HG03045 (cell line): ENCODE measurements at regions not wholly inside any gene's neighbourhood (a gene's known extent, or its start where the extent isn't known, plus 50 kb on each side); places are given as distances from the start of the nearest gene placed in this dataset.

ENCODE experiments used
- ATAC-seq: cut with Tn5 transposase; IDR thresholded peaks from one replicate; pipeline ENCODE4 v1.9.1; 2021; ENCODE audit warnings: mild to moderate bottlenecking, moderate library complexity; ENCODE audit not compliant: unreplicated experiment

DNA sequence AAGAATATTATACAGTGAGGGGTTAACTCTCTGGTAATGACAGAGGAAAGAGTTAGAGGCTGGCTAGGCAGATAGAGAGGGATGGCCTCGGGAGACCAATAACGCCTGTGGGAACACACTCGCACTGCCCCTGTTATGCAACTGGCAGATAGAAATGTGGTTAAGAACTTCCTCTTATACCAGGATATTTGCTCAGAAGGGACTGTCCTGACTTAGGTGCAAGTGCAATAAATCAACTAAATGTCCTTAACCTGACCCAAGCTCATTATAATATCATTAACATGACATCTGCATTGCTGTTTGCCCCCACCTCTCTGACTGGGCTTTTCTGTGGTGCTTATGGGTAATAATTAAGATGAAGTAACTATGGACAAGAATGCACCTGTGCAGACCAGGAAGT lies 1518.0 kb downstream of the NCAM2 start:
- ATAC-seq: no peak

DNA sequence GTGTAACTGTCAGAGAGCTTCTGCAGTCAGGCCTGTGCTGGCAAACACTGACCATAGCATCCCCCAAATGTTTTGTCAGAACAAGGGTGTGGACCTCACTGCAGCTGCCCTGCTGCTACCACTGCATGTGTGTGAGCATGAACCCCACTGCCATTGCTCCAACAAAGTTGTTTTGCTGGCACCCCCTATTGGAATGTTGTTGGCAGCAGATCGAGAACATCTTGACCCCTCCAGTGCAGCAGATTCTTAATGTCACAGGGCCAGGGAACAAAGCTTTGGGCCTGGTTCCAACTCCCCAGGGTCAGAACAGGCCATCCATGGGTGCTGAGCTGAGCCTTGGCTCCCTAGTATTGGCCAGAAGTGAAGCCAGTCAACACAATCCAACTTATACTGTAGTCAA lies 1537.4 kb downstream of the NCAM2 start:
- no peak for ATAC-seq

DNA sequence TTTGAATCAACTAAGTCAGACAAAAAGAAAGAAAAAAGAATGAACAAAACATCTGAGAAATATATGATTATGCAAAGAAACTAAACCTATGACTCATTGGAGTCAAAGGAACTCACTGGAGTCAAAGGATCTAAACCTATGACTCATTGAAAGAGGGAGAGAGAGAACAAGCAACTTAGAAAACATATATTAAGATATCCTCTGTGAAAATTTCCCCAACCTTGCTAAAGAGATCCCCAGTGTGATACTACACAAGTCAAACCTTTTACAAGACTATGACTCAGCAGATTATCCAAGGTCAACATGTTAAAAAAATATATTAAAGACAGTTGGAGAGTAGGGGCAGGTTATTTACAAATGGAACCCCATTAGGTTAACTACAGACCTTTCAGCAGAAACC lies 1538.3 kb downstream of the NCAM2 start:
- no peak for ATAC-seq

DNA sequence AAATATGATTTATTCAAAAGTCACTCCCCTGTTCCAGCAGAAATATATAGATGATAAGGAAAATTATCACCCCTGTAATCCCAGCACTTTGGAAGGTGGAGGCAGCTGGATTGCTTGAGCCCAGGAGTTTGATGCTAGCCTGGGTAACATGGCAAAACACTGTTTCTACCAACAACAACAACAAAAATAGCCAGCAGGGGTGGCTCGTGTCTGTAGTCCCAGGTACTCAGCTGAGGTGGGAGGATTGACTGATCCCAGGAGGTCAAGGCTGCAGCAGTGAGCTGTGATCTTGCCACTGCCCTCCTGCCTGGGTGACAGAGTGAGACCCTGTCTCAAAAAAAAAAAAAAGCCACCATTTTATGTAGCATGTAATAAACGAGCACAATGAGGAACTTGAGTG lies 1546.5 kb downstream of the NCAM2 start:
- ATAC-seq: no peak

DNA sequence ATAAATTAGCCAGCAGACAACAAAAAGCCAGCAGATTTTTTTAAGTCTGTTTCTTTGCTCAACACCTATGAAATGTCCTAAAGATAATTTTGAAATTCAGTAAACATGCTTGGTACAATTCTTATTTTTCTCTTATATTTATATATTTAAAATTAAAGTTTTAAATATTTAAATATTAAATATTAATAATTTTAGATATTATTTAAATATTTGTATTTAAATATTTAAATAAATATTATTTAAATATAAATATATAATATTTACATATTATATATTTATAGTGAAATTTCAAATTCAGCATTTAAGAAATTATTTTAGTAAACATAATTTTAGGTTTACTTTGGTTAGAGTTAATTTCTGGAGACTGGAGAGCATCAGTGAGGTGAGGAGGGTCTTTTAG lies 1554.2 kb downstream of the NCAM2 start:
- no peak for ATAC-seq

DNA sequence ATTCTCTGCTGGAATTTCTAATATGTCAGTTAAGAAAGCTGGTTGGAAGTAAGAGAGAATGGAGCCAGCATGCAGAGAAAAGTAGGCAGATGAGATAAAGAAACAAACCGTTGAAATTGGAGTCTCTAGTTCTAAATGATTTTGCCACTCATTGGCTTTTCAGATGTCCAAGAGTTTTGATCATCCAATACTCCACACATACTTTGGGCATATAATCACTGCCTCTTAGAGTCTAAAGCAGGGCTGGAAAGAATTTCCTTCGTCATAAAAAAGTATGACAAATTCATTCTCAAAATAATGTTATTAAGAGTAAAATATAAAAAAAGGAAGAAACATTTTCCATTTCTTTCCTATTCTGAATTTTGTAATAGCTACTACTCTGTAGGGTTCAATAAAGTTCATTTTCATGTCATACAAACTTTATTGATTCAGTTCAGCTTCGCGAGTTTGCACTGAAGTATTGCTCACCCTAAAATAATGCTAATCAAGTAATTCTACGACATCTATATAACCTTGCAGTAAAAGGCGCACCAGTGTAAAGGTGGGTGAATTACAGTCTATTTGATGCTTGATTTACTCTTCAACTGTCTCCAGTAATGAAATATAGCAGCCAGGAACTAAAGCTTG lies 1556.6 kb downstream of the NCAM2 start:
- ATAC-seq: no peak

DNA sequence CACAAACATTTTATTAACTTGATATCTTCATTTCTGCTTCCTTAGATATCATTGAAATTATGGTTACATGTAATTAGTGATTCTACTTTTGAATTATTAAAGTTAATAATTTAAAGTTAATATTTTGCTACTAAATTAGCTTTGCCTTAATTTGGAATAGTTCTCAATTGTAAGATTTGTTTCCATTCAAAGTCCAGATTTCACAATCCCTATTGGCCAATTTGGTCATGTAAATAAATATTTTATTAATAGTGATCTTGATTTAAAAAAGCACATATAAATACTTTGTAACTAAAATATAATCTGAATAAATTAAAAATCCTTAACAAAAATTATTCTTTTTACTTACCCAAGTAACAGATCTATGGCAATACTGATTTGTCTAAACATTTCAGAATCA lies 1558.6 kb downstream of the NCAM2 start:
- no peak for ATAC-seq

DNA sequence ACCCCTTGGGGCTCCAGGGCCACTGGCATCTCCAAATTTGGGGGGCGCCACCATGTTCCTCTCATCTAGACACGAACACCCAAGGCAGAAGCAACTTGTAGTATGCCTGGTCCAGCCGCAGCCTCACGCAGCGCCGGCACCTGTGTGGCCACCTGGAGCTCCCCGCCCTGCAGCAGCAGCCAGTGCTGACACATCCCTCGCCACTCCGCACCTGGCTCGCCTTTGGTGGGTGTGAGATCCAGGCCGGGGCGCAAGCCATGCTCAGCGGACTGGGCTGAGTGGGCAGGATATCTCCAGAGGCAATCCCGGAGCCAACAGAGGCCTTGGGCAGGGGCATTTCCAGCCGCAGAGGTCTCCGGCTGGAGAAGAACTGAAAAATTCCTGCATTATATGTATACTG lies 1563.7 kb downstream of the NCAM2 start:
- no peak for ATAC-seq

DNA sequence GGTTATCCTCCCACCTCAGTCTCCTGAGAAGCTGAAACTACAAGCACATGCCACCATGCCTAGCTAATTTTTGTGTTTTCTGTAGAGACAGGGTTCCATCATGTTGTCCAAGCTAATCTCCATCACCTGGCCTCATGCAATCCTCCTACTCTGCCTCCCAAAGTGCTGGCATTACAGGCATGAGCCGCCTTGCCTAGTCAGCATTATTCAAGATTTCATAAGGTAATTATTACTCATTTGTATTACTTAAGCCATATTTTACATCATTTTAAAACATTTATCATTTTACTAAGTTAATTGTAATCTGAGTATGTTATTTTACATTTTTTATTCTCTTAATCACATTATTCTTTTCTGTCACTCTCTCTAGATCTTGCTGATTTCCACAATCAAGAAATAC lies 1575.6 kb downstream of the NCAM2 start:
- ATAC-seq: no peak

DNA sequence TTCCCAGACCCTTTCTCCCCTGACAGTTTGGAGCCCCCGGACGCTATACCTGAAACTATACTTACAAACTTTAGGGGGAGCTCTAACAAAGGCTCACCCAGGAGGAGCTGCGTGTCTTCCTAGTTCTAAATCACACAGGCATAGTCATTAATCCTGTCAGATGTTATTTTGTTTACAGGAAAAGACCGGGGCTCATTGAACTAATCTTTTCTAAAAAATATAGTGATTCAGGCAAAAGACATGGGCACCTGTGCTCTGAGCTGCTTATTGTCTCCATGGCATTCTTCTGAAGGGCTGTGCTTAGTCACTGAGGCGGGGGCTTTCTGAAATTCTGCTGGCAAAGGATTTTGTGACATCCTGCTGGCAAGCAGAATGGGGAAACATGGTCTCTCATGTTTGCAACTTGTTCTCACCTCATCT lies 1577.0 kb downstream of the NCAM2 start:
- ATAC-seq: no peak

DNA sequence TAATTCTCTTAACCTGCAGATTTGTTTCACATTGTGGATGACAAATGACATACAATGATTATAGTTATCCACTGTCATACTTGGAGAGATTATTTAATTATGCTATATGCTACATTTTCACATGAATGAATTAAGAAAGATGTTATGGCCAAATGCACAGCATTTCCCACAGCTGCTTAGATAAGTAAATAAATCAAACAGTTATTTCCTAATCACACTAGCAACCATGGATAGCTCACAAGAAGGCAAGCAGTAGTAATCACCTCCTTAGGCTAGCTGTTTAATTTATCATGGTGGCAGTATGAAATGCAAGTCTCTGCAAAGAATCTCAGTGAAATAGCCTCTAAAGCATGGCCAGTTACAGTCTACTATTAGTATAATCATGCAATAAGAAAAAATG lies 1581.5 kb downstream of the NCAM2 start:
- ATAC-seq: no peak

DNA sequence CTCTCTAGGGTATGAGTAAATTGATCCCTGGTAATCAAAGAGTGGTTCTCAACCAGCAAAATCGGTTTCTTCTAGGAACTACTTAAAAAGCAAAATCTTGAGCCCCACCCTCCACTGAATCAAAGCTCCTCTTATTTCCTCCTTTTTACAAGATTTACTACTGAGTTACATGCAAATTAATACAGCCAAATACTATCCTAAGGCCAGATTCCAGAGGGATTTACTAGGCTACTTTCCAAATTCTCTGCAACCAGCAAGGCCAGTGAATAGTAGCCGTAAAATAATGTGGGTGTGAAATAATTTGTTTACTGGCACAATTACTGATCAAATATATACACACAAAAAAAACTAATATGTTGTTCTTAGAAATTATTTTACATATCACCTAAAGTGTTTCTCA lies 1583.8 kb downstream of the NCAM2 start:
- no peak for ATAC-seq

DNA sequence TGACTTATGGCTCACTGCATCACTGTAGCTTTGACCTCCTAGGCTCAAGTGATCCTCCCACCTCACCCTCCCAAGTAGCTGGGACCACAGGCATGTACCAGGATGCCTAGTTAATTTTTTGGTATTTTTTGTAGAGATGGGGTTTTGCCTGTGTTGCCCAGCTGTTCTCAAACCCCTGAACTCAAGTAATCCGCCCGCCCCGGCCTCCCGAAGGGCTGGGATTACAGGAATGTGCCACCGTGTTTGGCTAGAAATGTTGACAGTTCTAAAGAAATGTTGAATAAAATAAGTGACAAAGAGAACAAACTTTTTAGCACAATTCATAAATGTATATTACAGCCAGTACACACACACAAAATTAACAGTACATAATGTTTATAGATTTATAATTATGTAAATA lies 1586.1 kb downstream of the NCAM2 start:
- no peak for ATAC-seq

DNA sequence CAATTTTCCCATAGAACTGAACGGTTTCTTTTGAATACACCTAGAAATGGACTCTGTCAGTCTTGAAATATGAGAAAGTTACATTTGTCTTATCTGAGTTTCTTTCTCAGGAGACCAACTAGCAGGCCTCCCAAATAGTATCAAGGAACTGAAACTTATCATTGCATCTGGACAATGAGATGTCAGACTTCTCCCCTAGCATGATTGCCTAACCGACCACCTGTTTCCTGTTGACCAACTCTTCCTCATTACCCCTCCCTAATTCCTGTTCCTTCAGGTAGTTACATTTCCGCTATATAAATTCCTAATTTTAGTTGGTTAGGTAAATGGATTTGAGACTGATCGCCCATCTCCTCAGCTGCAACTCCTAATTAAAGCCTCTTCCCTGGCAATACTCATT lies 1587.3 kb downstream of the NCAM2 start:
- no peak for ATAC-seq

DNA sequence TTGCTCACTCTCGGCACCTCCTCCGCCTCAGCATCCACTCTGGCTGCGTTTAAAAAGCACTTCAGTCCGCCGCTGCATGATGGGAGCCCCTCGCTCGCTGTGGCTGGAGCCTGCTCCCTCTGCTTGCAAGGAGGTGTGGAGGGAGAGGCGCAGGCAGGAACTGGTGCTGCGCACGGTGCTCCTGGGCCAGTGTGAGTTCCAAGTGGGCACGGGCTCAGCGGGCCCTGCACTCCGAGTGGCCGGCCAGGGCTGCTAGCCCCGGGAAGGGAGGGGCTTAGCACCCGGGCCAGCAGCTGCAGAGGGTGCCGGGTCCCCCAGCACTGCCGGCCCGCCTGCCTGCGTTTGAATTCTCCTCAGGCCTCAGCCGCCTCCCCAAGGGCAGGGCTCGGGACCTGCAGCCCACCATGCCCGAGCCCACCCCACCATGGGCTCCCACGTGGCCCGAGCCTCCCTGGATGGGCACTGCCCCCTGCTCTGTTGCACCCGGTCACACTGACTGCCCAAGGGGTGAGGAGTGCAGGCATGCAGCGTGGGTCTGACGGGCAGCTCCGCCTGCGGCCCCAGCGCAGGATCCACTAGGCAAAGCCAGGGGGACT lies 1599.5 kb downstream of the NCAM2 start:
- no peak for ATAC-seq

DNA sequence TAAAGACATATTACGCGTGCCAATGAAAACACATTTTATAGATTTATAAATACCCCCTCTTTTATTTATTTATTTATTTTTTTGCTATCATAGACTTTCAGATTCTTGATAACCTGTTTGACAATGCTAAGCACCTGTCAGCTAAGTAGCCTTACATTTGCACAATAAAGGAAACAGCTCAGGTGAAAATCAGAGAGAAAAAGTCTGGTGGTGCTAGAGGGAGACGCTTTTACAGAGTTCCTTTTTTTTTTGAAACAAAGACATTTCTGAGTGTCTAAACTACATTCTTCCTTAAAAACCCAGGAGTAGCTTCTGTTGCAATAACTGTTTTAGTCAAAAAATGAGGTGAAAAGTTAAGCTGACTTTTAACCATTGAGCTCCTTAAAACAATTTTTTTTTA lies 1611.6 kb downstream of the NCAM2 start:
- ATAC-seq: no peak

DNA sequence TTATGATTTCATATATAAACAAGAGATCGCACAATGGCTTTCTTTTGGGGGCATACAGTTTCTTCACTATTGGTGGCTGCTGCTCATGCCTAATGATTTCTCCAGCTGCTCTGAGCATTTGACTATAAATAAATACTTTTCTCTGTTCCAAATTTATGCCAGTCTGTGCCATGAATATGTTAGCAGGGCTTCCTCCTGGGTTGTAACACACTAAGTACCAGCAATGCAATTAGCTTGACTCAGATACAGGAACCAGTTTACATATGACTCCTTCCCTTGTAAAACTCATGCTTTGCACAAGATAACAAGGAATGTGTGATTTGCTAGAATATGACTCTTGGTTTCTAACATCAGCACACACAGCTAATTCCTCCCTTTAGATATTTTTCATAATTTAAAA lies 1629.7 kb downstream of the NCAM2 start:
- no peak for ATAC-seq

DNA sequence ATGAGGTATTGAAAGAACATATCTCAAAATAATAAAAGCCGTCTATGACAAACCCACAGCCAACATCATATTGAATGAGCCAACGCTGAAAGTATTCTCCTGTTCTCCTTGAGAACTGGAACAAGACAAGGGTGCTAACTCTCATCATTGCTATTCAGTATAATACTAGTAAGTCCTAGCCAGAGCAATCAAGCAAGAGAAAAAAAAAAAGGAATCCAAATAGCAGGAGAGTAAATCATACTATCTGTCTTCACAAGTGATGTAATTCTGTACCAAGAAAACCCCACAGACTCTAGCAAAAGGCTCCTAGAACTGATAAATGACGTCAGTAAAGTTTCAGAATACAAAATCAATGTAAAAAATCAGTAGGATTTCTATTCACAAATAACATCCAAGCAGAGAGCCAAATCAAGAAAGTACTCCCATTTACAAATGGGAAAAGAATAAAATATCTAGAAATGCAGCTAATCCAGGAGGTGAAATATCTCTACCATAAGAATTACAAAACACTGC lies 1632.8 kb downstream of the NCAM2 start:
- ATAC-seq: no peak

DNA sequence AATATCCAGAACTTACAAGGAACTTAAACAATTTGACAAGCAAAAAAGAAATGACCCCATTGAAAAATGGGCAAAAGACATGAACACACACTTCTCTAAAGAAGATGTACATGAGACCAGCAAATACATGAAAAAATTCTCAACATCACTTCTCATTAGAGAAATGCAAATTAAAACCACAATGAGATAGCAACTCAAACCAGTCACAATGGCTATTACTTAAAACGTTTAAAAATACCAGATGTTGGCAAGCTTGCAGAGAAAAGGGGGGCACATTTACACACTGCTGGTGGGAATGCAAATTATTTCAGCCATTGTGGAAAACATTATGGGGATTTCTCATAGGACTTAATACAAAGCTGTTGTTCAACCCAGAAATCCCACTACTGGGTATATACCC lies 1634.0 kb downstream of the NCAM2 start:
- no peak for ATAC-seq

DNA sequence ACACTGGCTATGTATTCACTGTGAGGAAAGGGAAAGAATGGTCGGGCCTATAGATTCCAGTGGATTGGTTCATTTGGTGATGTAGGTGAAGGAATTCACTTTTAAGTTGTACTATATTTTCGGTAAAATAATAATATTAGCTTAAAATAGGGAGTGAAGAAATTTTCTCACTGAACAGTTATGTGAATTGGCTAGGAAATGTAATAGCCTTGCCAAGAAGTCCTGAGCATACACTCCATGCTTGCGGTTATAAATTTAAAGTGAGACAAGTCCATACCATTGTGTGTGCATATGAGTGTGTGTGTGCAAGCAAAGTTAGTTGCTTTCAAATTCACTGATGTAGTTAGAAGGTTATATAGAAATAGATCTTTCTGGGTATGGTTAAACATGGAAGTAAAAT lies 1651.0 kb downstream of the NCAM2 start:
- no peak for ATAC-seq

DNA sequence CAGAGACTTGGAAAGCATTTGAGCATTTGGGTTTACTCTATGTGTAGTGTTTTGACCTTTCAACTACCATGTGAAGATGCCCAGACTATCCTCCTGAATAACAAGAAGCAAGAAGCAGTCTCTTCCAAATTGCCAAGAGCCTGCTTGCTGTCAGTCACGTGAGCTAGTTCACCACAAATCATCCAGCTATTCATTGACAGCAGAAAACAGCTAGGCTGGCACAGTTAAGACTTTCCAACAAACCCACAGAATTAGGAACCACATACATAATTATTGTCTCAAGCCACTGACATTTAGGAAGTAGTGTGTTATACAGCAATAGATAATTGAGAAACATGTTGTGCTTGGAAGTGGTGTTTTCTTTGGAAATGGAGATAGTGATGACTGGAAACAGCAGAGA lies 1652.0 kb downstream of the NCAM2 start:
- ATAC-seq: no peak

DNA sequence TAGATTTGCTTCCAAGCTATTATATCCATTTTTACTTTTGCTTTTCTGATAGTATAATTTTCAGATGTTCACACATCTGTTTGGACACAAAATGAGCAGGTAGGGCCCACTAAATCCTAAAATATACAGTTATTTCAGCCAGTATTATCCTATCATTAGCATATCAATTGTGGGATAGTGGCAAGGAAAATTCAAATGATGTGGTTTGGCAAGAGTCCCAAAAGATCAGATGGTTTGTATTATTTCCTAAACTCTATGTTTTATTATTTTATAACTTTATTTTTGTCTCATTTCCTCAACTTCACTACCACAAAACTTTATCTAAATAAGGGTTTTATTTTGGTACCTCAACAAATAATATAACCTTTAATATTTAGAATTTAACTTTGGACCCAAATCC lies 1659.6 kb downstream of the NCAM2 start:
- no peak for ATAC-seq

DNA sequence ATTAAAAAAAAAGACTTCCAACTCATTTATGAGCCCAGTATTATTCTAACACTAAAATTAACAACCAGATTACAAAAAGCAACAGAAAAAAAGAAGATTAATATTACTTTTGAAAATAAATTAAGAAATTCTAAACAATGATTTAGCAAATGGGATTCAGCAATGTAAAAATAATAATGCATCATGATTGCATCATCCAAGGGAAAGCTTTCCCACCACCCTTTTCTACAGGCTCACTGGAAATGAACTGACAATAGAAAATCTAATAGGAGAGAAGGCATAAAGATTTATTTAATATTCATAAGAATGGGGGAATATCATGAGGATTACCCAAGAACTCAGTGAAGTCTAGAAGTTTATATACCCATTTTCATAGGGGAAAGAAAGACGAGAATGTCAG lies 1671.9 kb downstream of the NCAM2 start:
- no peak for ATAC-seq
